GM10266 (cell line): ENCODE measurements at regions not wholly inside any gene's neighbourhood (a gene's known extent, or its start where the extent isn't known, plus 50 kb on each side); places are given as distances from the start of the nearest gene placed in this dataset.
"Not testable (repeated sequence)": the region's sequence is repeated elsewhere in the genome, so short reads cannot be mapped to it uniquely, and the experiment has no call there.

Experiments used
- DNase-seq: peaks from one replicate; pipeline ENCODE4 v3.0.0; 2012; ENCODE audit errors: extremely low spot score
- TF ChIP-seq, protein P1 (sequence below): IDR thresholded peaks from 2 replicates; pipeline ENCODE4 v1.5.1; 2012; ENCODE audit warnings: mild to moderate bottlenecking, low read depth; ENCODE audit not compliant: control insufficient read depth, insufficient read depth; ENCODE audit errors: missing control alignments

DNA sequence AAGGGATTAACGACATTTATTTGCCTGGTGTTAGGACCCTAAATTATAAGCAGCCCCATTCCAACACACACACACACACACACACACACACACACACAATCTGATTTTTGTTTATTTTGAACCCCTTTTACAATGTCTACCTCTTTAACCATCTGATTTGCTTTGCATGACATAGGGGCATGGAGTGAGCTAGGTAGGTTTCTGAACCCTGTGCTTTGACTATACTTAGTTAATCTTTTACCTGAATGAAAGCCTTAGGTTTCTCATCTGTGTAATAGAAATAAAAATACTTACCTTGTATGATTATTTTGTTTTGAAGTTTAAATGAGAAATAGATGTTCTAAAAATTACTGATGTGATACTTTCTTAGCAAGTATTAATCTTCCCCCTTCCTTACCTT, 94.7 kb upstream of the FOLH1 start:
- no peak for DNase-seq
- TF ChIP-seq, protein P1, sequence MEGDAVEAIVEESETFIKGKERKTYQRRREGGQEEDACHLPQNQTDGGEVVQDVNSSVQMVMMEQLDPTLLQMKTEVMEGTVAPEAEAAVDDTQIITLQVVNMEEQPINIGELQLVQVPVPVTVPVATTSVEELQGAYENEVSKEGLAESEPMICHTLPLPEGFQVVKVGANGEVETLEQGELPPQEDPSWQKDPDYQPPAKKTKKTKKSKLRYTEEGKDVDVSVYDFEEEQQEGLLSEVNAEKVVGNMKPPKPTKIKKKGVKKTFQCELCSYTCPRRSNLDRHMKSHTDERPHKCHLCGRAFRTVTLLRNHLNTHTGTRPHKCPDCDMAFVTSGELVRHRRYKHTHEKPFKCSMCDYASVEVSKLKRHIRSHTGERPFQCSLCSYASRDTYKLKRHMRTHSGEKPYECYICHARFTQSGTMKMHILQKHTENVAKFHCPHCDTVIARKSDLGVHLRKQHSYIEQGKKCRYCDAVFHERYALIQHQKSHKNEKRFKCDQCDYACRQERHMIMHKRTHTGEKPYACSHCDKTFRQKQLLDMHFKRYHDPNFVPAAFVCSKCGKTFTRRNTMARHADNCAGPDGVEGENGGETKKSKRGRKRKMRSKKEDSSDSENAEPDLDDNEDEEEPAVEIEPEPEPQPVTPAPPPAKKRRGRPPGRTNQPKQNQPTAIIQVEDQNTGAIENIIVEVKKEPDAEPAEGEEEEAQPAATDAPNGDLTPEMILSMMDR, result no peak

DNA sequence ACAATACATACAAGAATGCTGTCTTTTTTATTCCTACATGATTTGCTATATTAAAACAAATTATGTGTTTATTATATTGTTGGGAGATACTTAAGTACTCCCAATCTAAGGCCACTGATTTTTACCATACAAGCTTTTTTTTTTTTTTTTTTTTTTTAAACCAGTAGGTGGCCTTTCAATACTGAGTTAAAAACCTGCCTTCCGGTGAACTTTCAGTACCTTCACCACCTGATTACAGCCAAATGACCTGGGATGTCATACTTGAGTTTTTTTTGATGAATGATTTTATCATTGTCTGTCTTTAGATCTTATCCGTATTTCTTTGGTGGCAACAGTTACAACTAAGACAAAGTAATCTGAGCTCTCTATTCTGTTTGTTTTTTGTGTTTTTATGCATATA, 94.0 kb upstream of the FOLH1 start:
- TF ChIP-seq, protein P1, result no peak
- no peak for DNase-seq

DNA sequence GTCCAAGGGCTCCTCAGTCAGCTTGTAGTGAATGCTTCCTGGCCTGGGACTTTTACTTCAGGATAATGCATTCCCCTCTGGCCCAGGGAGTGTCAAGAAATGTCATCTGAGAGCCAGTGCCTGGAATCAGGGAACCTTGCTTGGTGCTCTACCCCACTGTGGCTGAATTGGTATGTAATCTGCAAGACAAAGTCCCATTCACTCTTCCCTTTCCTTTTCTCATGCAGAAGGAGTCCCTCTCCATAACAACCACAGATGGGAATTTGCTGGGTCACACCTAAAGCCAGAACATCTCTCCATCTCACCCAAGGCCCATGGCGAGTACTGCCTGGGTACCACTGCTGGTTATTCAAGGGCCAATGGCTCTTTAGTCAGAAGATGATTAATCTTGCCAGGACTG, 89.6 kb upstream of the FOLH1 start:
- DNase-seq, result not testable (repeated sequence)

DNA sequence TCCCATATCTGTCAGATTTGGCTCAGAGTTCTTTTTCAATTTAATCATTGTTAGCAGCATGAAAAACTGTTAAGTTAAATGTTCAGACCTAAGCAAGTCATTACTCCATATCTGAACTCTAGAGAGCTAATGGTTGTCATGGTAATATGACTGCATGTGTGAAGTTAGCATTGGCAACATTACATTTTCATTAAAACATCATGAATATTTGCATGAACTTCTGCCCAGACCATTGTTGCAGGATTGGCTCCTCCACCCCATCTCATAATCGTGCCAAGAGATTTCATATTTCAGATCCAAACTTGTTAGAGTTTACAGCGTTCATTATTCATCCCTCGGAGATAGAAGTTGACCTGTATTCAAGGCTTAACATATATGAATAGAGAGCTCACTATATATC, 75.5 kb upstream of the FOLH1 start:
- not testable (repeated sequence) for DNase-seq

DNA sequence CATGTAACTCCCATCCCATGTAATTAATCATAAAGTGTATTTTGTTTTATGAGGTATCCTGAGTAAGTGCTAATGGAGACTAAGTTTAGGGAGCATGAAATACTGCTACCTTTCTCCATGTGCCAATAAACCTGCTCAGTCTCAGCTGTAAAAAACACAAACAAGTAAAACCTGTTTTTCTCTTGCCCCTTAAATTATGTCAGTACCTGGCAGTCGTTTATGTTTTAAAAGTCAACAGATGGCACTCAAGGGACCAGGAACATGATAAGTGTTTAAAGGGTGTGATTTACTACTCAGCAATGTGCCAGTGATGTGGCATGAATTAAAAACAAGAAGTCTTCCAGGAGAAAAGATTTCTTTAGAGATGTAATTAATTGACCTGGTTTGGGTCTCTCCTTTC, 74.9 kb upstream of the FOLH1 start:
- not testable (repeated sequence) for DNase-seq

DNA sequence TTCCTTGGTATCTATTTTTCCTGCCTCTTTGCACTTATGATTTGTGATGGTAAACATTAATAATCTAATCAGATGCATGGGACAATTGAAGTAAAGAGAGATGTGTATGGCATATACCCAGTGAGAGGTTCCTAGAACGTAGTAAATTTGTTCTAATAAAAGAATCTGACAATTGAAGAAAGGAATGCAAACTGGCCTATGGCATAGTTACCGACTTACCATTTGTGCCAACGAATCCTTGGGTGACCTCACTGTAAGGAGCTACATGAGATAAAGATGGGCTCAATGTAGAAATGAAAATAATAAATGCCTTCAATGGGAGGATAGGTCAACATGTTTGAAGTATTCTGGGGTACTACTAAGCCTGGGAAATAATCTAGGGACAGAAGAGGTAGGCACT, 73.7 kb upstream of the FOLH1 start:
- DNase-seq, result not testable (repeated sequence)

DNA sequence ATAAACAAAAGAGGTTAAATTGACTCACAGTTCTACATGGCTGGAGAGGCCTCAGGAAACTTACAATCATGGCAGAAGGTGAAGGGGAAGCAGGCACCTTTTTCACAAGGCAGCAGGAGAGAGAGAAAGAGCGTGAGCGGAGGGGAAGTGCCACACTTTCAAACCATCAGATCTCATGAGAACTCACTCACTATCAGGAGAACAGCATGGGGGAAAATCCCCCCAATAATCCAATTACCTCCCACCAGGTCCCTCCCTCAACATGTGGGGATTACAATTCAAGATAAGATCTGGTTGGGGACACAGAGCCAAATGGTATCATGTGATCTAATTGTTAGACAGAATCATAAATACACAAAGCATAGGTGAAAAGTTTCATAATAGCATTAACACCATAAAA, 69.5 kb upstream of the FOLH1 start:
- not testable (repeated sequence) for DNase-seq
